ENCODE measurements at regions not wholly inside any gene's neighbourhood (a gene's known extent, or its start where the extent isn't known, plus 50 kb on each side); places are given as distances from the start of the nearest gene placed in this dataset.

- Histone ChIP-seq H2BK12ac (ENCODE audit: low read length in 2 of 2) (peak overlapping the region; percentile 98 to 99), H3K4me1 (ENCODE audit: control insufficient read depth, insufficient read depth, low read depth, low read length) (peaks cover 5% of the 10 kb centered on the region), H3K9ac (ENCODE audit: low read length) (peak overlapping the region; percentile 61), H2BK15ac (ENCODE audit: low read depth, poor library complexity, severe bottlenecking) (peak overlapping the region; percentile 12), H3K27me3 (ENCODE audit: control insufficient read depth in 1 of 2, insufficient read depth in 1 of 2, low read length in 2 of 2) (no peaks in the 10 kb centered on the region), H3K79me1 (replicated peaks; ENCODE audit: low read length, poor library complexity, severe bottlenecking) (no peaks in the 10 kb centered on the region), H3K27ac (ENCODE audit: low read length, poor library complexity, severe bottlenecking) (peak overlapping the region; percentile 83), H3K14ac (ENCODE audit: low read length in 2 of 2) (peak overlapping the region in 1 of 2 experiments; percentile 64), H4K8ac (ENCODE audit: low read length) (peak overlapping the region; percentile 99), H3K4me3 (ENCODE audit: insufficient read depth in 1 of 2, low read depth in 1 of 2, low read length in 2 of 2) (peak overlapping the region in 1 of 2 experiments; percentile 20), H3K4ac (ENCODE audit: low read depth in 1 of 2, low read length in 2 of 2) (peak overlapping the region; percentile 91 to 95), H2AK5ac (ENCODE audit: low read length, severe bottlenecking) (peak overlapping the region; percentile 64), H3K9me3 (ENCODE audit: control insufficient read depth, low read length) (no peaks in the 10 kb centered on the region), H2BK5ac (ENCODE audit: low read depth, low read length, poor library complexity, severe bottlenecking) (peak overlapping the region; percentile 74), H3K18ac (ENCODE audit: low read depth in 1 of 2, low read length in 2 of 2) (peak overlapping the region; percentile 50 to 96), H4K91ac (ENCODE audit: low read length) (peak overlapping the region; percentile 95), H2AFZ (ENCODE audit: low read depth, low read length) (no peak overlapping the region), H3K23ac (ENCODE audit: low read length in 2 of 2) (no peak overlapping the region), H3K36me3 (ENCODE audit: control insufficient read depth in 1 of 2, insufficient read depth in 2 of 2, low read depth in 1 of 2, low read length in 2 of 2) (no peaks in the 10 kb centered on the region), H2BK120ac (ENCODE audit: low read depth, low read length) (peak overlapping the region; percentile 73), H3K4me2 (ENCODE audit: low read length, poor library complexity, severe bottlenecking) (no peak overlapping the region)
- peak; percentile 65 for DNase-seq
- 25% methylated on average over 1 of the region's 1 CpG for WGBS
Observed at GRCh38 chr5:93161661-93162654, 419.1 kb downstream of the NR2F1-AS1 start.

GRCh38 chr5:93158841-93159240 is 422.2 kb downstream of the NR2F1-AS1 start:
- H3K79me1 ChIP-seq (replicated peaks; ENCODE audit: low read length, poor library complexity, severe bottlenecking), result no peaks in the 10 kb centered on the region

GRCh38 chr5:93156566-93156965 is 424.5 kb downstream of the NR2F1-AS1 start:
- no peak overlapping the region for H3K4ac ChIP-seq (ENCODE audit: low read depth in 1 of 2, low read length in 2 of 2)
- H3K18ac ChIP-seq (ENCODE audit: low read depth in 1 of 2, low read length in 2 of 2), result peak overlapping the region in 1 of 2 experiments; percentile 44
- no peak overlapping the region for H2BK5ac ChIP-seq (ENCODE audit: low read depth, low read length, poor library complexity, severe bottlenecking)
- H3K14ac ChIP-seq (ENCODE audit: low read length in 2 of 2), result no peak overlapping the region
- H4K8ac ChIP-seq (ENCODE audit: low read length), result no peak overlapping the region
- H3K79me1 ChIP-seq (replicated peaks; ENCODE audit: low read length, poor library complexity, severe bottlenecking), result no peaks in the 10 kb centered on the region
- H3K27me3 ChIP-seq (ENCODE audit: control insufficient read depth in 1 of 2, insufficient read depth in 1 of 2, low read length in 2 of 2), result no peaks in the 10 kb centered on the region
- no peak overlapping the region for H3K27ac ChIP-seq (ENCODE audit: low read length, poor library complexity, severe bottlenecking)
- H3K36me3 ChIP-seq (ENCODE audit: control insufficient read depth in 1 of 2, insufficient read depth in 2 of 2, low read depth in 1 of 2, low read length in 2 of 2), result no peaks in the 10 kb centered on the region
- H3K4me1 ChIP-seq (ENCODE audit: control insufficient read depth, insufficient read depth, low read depth, low read length), result peaks cover 2% of the 10 kb centered on the region
- no peak overlapping the region for H3K23ac ChIP-seq (ENCODE audit: low read length in 2 of 2)
- H4K91ac ChIP-seq (ENCODE audit: low read length), result no peak overlapping the region
- no peak overlapping the region for H2BK120ac ChIP-seq (ENCODE audit: low read depth, low read length)
- no peak overlapping the region for H3K4me3 ChIP-seq (ENCODE audit: insufficient read depth in 1 of 2, low read depth in 1 of 2, low read length in 2 of 2)
- no peaks in the 10 kb centered on the region for H3K9me3 ChIP-seq (ENCODE audit: control insufficient read depth, low read length)
- peak overlapping the region in 1 of 2 experiments; percentile 1 for H2BK12ac ChIP-seq (ENCODE audit: low read length in 2 of 2)
- WGBS, result 97% methylated on average over 5 of the region's 5 CpGs
- H2AK5ac ChIP-seq (ENCODE audit: low read length, severe bottlenecking), result no peak overlapping the region
- H2BK15ac ChIP-seq (ENCODE audit: low read depth, poor library complexity, severe bottlenecking), result no peak overlapping the region
- DNase-seq, result no peak
- H3K9ac ChIP-seq (ENCODE audit: low read length), result no peak overlapping the region
- no peak overlapping the region for H3K4me2 ChIP-seq (ENCODE audit: low read length, poor library complexity, severe bottlenecking)
- H2AFZ ChIP-seq (ENCODE audit: low read depth, low read length), result no peak overlapping the region

More at GRCh38 chr5:93158841-93159240, 422.2 kb downstream of the NR2F1-AS1 start:
- no peak overlapping the region for H4K91ac ChIP-seq (ENCODE audit: low read length)
- H2BK15ac ChIP-seq (ENCODE audit: low read depth, poor library complexity, severe bottlenecking), result no peak overlapping the region
- no peaks in the 10 kb centered on the region for H3K27me3 ChIP-seq (ENCODE audit: control insufficient read depth in 1 of 2, insufficient read depth in 1 of 2, low read length in 2 of 2)
- no peak overlapping the region for H2AK5ac ChIP-seq (ENCODE audit: low read length, severe bottlenecking)
- peak overlapping the region; percentile 38 to 67 for H2BK12ac ChIP-seq (ENCODE audit: low read length in 2 of 2)
- H2BK120ac ChIP-seq (ENCODE audit: low read depth, low read length), result no peak overlapping the region
- peak overlapping the region; percentile 3 to 40 for H3K18ac ChIP-seq (ENCODE audit: low read depth in 1 of 2, low read length in 2 of 2)
- no peak overlapping the region for H3K14ac ChIP-seq (ENCODE audit: low read length in 2 of 2)
- no peak overlapping the region for H3K4me3 ChIP-seq (ENCODE audit: insufficient read depth in 1 of 2, low read depth in 1 of 2, low read length in 2 of 2)
- H3K27ac ChIP-seq (ENCODE audit: low read length, poor library complexity, severe bottlenecking), result no peak overlapping the region
- H3K36me3 ChIP-seq (ENCODE audit: control insufficient read depth in 1 of 2, insufficient read depth in 2 of 2, low read depth in 1 of 2, low read length in 2 of 2), result no peaks in the 10 kb centered on the region
- no peaks in the 10 kb centered on the region for H3K9me3 ChIP-seq (ENCODE audit: control insufficient read depth, low read length)
- H3K23ac ChIP-seq (ENCODE audit: low read length in 2 of 2), result no peak overlapping the region
- H3K9ac ChIP-seq (ENCODE audit: low read length), result no peak overlapping the region
- no peak for DNase-seq
- H2BK5ac ChIP-seq (ENCODE audit: low read depth, low read length, poor library complexity, severe bottlenecking), result no peak overlapping the region
- WGBS, result 89% methylated on average over 3 of the region's 3 CpGs
- no peak overlapping the region for H2AFZ ChIP-seq (ENCODE audit: low read depth, low read length)
- H3K4me1 ChIP-seq (ENCODE audit: control insufficient read depth, insufficient read depth, low read depth, low read length), result peaks cover 5% of the 10 kb centered on the region
- no peak overlapping the region for H4K8ac ChIP-seq (ENCODE audit: low read length)
- no peak overlapping the region for H3K4ac ChIP-seq (ENCODE audit: low read depth in 1 of 2, low read length in 2 of 2)
- no peak overlapping the region for H3K4me2 ChIP-seq (ENCODE audit: low read length, poor library complexity, severe bottlenecking)

GRCh38 chr5:93154535-93154934 is 426.5 kb downstream of the NR2F1-AS1 start:
- no peak overlapping the region for H2BK120ac ChIP-seq (ENCODE audit: low read depth, low read length)
- H3K79me1 ChIP-seq (replicated peaks; ENCODE audit: low read length, poor library complexity, severe bottlenecking), result no peaks in the 10 kb centered on the region
- H2AK5ac ChIP-seq (ENCODE audit: low read length, severe bottlenecking), result no peak overlapping the region
- no peak overlapping the region for H3K9ac ChIP-seq (ENCODE audit: low read length)
- H2BK12ac ChIP-seq (ENCODE audit: low read length in 2 of 2), result no peak overlapping the region
- WGBS, result 71% methylated on average over 1 of the region's 1 CpG
- H3K27me3 ChIP-seq (ENCODE audit: control insufficient read depth in 1 of 2, insufficient read depth in 1 of 2, low read length in 2 of 2), result no peaks in the 10 kb centered on the region
- no peak for DNase-seq
- no peak overlapping the region for H3K23ac ChIP-seq (ENCODE audit: low read length in 2 of 2)
- no peak overlapping the region for H4K8ac ChIP-seq (ENCODE audit: low read length)
- no peak overlapping the region for H3K4ac ChIP-seq (ENCODE audit: low read depth in 1 of 2, low read length in 2 of 2)
- no peak overlapping the region for H3K14ac ChIP-seq (ENCODE audit: low read length in 2 of 2)
- no peak overlapping the region for H4K91ac ChIP-seq (ENCODE audit: low read length)
- no peak overlapping the region for H2AFZ ChIP-seq (ENCODE audit: low read depth, low read length)
- no peak overlapping the region for H3K27ac ChIP-seq (ENCODE audit: low read length, poor library complexity, severe bottlenecking)
- peaks cover 4% of the 10 kb centered on the region for H3K4me1 ChIP-seq (ENCODE audit: control insufficient read depth, insufficient read depth, low read depth, low read length)
- H3K18ac ChIP-seq (ENCODE audit: low read depth in 1 of 2, low read length in 2 of 2), result no peak overlapping the region
- no peaks in the 10 kb centered on the region for H3K36me3 ChIP-seq (ENCODE audit: control insufficient read depth in 1 of 2, insufficient read depth in 2 of 2, low read depth in 1 of 2, low read length in 2 of 2)
- H2BK15ac ChIP-seq (ENCODE audit: low read depth, poor library complexity, severe bottlenecking), result no peak overlapping the region
- no peak overlapping the region for H3K4me2 ChIP-seq (ENCODE audit: low read length, poor library complexity, severe bottlenecking)
- H2BK5ac ChIP-seq (ENCODE audit: low read depth, low read length, poor library complexity, severe bottlenecking), result no peak overlapping the region
- H3K4me3 ChIP-seq (ENCODE audit: insufficient read depth in 1 of 2, low read depth in 1 of 2, low read length in 2 of 2), result no peak overlapping the region
- no peaks in the 10 kb centered on the region for H3K9me3 ChIP-seq (ENCODE audit: control insufficient read depth, low read length)
